GM19351 (cell line): ENCODE measurements at regions not wholly inside any gene's neighbourhood (a gene's known extent, or its start where the extent isn't known, plus 50 kb on each side); places are given as distances from the start of the nearest gene placed in this dataset.

Experiments
- ATAC-seq: cut with Tn5 transposase; IDR thresholded peaks from one replicate; pipeline ENCODE4 v1.9.1; 2021; ENCODE audit warnings: mild to moderate bottlenecking, moderate library complexity; ENCODE audit not compliant: unreplicated experiment

- no peak for ATAC-seq
Observed at GRCh38 chr6:44674226-44675155, 287.0 kb downstream of the CDC5L start.

- no peak for ATAC-seq
Observed at GRCh38 chr6:44675449-44675848, 287.9 kb downstream of the CDC5L start.

GRCh38 chr6:44676246-44676790, 288.8 kb downstream of the CDC5L start:
- ATAC-seq: no peak

DNA sequence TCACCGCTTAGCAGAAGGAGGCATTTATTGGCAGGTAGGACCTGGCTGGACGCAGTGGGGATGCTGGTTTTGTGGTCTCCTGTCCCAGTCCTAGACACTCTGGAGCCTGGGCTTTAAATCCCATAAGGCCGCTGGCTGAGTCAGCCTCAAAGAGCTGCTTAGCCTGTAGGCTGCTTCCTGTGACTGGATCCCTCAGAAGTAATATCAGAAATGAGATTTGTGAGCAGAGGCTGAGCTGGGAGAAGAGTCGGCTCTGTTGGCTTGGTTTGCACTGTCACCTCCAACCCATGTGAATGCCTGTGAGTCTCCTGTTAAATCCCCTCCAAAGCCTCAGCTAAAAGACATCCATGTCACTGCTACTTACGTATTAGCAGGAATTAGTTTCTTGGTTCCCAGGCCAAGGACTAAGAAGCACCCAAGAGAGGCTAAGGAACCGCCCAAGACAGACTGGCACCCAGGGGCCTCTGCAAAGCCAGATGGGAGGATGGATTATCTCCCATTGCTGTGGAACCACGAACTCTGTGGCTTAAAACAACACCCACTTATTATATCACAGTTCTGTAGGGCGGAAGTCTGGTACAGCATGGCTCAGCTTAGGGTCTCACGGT, 289.4 kb downstream of the CDC5L start:
- no peak for ATAC-seq

- no peak for ATAC-seq
Observed at GRCh38 chr6:44678252-44678935, 290.9 kb downstream of the CDC5L start.

GRCh38 chr6:44679438-44680201, 292.1 kb downstream of the CDC5L start:
- no peak for ATAC-seq

DNA sequence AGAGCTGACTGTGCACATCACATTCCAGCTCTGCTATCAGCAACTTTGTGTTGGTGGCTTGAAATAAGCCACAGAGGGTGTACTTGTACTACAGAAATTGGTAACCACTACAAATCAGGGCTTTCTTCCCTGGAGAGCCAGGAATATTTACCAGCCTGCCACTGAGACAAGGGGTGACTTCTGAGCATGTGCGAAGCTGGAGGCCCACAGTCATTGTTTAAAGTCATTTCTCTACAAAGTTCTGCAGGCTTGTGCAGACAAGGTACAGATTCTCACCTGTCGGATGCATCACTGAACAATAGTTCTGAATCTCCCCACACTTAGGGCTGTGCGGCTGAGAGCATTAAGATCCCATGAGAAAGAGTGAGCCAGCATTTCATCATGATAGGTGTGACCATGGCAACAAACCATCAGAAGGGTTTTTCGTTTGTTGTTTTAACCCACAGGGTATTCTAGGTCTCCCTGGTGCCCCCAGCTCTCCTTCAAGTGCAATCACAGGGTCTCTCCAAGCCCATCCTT, 292.8 kb downstream of the CDC5L start:
- no peak for ATAC-seq

DNA sequence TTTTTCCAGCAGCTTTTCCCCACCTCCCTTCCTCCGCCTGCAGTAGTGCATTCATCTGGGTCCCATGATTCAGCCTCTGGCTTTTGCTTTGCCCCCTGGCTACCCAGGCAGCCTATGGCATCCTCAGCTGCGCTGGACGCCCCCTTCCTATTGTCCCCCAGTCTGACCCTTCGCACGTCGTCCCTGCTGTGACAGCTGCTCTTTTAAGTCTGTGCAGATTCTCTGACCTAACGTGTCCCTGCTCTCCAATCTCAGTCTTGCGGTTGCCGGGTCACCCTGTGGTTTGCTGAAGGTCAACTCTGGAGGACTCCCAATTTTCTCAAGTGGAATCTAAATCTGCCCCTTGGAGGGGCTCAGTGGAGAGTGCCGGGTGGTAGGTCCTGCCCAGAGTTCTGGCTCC, 294.3 kb downstream of the CDC5L start:
- ATAC-seq: no peak

DNA sequence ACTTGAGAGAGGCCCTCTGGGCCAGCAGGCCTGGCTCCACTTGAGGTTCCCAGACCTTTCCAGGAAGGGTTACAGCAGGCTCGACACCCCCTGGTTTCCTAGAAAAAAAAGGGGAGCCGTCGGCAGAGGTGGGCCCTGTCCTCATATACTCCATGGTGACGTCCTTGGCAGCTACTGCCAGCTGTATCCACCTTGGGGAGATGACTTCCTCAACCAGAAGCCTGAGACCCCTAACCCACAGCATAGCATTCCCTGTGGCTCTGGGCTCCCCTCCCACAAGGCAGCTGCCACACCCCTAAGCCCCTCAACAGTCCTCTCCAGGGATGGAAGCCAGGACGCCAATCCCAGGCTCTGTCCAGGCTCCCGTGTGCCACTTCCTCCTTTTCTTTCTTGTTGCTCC, 294.8 kb downstream of the CDC5L start:
- no peak for ATAC-seq

DNA sequence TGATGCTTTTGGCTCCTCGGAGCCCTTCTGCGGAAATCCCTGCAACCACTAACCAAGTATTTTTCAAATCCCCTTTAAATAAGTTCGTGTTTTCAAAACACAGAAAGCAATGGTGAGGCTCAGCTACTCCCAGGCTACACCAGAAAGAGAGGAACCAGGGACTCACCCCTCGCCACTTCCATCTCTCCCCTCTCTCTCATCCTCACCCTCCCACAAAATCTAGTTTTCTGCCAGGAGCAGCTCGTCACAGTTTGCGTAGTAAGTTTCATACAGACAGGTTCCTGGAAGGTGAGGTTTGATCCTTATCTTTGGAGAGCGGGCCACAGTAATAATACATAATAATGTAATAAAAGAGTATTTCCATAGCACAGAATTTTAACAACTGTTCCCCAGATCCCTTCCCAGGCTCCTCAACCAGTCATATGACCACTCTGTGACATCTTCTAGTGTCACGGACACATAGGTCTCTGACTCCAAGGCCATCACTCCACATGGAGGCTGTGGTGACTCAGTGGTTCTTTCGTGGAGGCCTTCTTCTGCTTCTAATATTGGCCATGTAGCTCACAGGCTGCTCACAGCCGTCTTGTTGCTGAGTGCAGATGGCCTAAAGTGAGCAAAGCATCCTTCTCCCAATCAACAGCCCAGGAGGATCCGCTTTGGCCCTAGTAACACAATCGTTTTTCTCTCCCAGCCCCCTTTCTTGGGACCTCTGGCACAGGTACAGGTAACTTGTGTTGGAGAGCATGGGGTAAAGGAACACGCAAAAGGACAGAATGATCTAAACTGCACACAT, 295.7 kb downstream of the CDC5L start:
- no peak for ATAC-seq

DNA sequence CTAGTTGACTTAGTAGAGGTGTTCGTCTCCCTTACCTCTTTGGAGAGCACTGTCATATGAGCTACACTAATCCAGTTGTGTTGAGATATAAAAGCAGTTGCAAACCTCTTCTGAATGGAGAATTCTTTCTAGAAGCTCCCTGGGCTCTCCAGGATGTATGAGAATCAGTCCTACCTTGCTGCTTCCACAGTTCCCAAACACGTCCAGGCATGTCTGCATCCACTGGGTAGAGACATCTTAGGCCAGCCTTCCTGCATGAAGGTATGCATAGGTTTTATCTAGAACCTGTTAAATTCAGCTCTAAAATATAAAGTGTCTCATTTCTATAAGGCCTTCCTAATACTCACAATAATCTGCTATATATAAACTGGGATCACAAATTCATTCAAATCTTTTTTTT, 297.7 kb downstream of the CDC5L start:
- ATAC-seq: no peak

- no peak for ATAC-seq
Observed at GRCh38 chr6:44696099-44696498, 308.6 kb downstream of the CDC5L start.

DNA sequence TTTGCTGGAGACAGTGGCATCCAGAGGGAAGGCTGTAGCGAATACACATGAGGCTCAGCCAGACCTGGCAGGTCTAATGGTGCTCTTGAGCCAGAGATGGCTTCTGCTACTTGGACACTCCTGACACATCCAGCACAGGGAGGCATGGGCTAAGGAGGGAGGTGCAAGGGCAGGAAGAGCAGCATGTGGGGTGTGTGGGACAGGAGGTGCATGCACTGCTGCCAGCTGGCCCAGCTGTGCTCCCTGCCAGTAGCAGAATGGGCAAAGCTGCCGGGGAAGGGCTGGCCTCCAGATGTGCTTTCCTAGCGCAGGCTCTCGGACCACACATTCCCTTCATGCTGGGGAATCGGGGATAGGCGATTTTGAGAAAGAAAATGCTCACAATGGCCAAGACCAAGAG, 309.2 kb downstream of the CDC5L start:
- ATAC-seq: no peak

DNA sequence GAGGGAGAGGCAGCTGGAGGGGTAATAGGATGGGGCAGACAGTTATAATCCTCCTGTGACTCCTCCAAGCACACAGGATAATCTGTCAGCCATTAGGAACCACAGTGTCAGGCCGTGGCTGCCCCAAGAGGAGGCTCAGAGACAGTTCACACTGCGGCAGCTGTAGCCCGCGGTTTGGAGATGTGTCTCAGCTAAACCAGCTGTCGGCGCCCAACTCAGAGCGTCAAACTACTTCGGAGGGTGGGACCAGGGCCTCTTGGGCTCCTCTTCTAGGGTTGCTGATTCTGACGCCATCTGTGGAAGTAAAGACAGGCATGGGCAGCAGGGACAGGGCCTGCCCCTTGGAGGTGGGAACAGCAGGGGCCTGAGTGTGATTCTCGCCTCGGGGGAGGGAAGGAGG, 309.8 kb downstream of the CDC5L start:
- ATAC-seq: no peak

- no peak for ATAC-seq
Observed at GRCh38 chr6:44698602-44699001, 311.1 kb downstream of the CDC5L start.

- ATAC-seq: no peak
Observed at GRCh38 chr6:44699082-44699481, 311.6 kb downstream of the CDC5L start.

- ATAC-seq: no peak
Observed at GRCh38 chr6:44699851-44700250, 312.3 kb downstream of the CDC5L start.

DNA sequence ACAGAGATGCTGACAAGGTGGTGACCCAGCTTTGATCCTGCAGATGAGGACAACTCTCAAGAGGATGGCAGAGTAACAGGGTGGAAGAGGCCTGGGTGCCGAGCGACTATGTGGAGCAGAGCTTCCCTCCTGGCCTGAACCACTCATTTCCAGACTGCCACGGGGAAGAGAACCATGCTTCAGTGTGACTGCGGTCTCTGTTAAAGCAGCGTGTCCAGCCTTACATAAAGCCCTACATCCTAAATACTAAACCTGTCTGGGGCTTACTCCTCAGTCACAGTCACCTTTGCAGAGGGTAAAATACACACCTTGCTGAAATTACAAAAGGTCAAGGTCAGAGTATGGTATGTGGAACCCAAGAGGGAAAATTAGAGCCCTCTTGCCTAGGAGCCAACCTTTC, 312.9 kb downstream of the CDC5L start:
- ATAC-seq: no peak

GRCh38 chr6:44701038-44701636, 313.6 kb downstream of the CDC5L start:
- ATAC-seq: no peak
